Testis (tissue), 2 donors: ENCODE measurements at regions not wholly inside any gene's neighbourhood (a gene's known extent, or its start where the extent isn't known, plus 50 kb on each side); places are given as distances from the start of the nearest gene placed in this dataset.

ENCODE experiments used
- DNase-seq: peaks from one replicate; pipeline ENCODE4 v3.0.0-alpha.2; 2019
- H3K27ac ChIP-seq, 2 donors: fragments of 200-600 bp; sonication (generic); one replicate each; pipeline ENCODE4 v1.5.1; 2019
- H3K27me3 ChIP-seq: fragments of 200-600 bp; sonication (generic); one replicate; pipeline ENCODE4 v1.5.1; 2019
- H3K36me3 ChIP-seq: fragments of 200-600 bp; sonication (generic); one replicate; pipeline ENCODE4 v1.5.1; 2017; ENCODE audit warnings: low read depth; ENCODE audit errors: missing control alignments
- H3K4me1 ChIP-seq: fragments of 200-600 bp; sonication (generic); one replicate; pipeline ENCODE4 v1.5.1; 2019
- H3K4me3 ChIP-seq, 2 donors: fragments of 200-600 bp; sonication (generic); one replicate each; pipeline ENCODE4 v1.5.1; 2017 to 2019
- H3K9me3 ChIP-seq: fragments of 200-600 bp; sonication (generic); one replicate; pipeline ENCODE4 v1.5.1; 2017
- POLR2A ChIP-seq: fragments of 450-650 bp; IDR thresholded peaks from one replicate; pipeline ENCODE4 v1.6.1; 2017; ENCODE audit warnings: antibody characterized with exemption, mild to moderate bottlenecking, moderate library complexity
- WGBS, 2 donors: methylation state at CpG; one replicate each; pipeline ENCODE4 v1.1.5; 2018; 5-methylcytosine and 5-hydroxymethylcytosine counted together
- intact Hi-C: fragments of 100-400 bp; cut with DNase I; formaldehyde crosslinking; loops from one replicate; pipeline ENCODE4 v1.15.1; 2023; ENCODE audit warnings: low total_unique reads
- TF ChIP-seq, protein P1 (sequence below), 3 experiments: fragments of 450-650 bp in 2 of 3; fragments of 200-600 bp in 1 of 3; sonication (generic) in 1 of 3; IDR thresholded peaks; one replicate each; pipeline ENCODE4 v1.5.1; 2016 to 2019; ENCODE audit warnings: antibody characterized with exemption in 3 of 3, mild to moderate bottlenecking in 2 of 3, moderate library complexity in 1 of 3

DNA sequence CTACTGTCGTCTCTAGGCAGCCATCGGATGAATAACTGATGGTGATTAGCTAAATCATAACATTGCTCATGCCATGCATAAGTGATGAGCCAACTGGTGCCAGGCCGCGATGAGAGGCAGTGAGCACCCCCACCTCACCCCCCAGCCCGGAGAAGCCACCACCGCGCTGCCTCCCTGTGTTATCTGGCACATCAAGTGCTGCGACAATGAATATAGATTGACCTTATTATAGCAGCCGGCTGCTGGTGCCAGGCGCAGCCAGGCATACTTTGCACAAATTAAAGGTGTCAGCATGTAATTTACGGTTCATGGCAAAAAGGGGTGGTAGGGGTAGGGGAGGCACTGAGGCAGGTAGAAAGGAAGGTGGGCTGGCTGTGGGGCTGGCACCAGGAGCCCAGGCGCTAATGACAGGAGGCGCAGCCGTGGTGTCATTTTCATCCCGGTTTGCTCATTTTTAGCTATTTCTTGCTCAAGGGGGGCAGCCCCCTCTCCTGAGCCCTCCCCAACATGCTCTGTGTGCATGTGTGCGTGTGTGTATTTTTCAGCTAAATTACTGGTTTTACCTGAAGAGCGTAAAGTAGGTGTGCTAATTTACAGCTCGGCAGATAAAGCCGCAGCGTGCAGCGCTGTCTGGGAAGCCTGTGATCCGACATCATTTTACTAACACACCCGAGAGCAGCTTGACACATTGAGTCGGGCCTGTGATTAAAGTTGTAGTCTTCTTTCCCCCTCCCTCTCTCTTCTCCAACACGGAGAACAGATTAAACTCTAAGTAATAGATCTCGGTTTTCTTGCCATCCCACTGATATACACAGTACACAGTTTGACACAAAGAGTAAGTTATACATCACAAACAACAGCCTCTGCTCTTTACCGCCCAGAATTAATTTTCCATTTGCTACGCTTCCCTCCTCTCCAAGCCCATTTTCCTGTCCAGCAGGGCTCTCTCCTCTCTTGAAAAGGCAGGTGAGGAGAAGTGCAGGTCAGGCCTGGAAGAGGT, 212.3 kb downstream of the RPLP1 start:
- no peak for DNase-seq
- Histone ChIP-seq H3K4me1 (peaks cover 18% of the 10 kb centered on the region), H3K36me3 (no peaks in the 10 kb centered on the region), H3K4me3 (no peak overlapping the region), H3K27me3 (no peaks in the 10 kb centered on the region), H3K9me3 (no peaks in the 10 kb centered on the region), H3K27ac (no peak overlapping the region)
- TF ChIP-seq POLR2A = no peak
- TF ChIP-seq, protein P1, sequence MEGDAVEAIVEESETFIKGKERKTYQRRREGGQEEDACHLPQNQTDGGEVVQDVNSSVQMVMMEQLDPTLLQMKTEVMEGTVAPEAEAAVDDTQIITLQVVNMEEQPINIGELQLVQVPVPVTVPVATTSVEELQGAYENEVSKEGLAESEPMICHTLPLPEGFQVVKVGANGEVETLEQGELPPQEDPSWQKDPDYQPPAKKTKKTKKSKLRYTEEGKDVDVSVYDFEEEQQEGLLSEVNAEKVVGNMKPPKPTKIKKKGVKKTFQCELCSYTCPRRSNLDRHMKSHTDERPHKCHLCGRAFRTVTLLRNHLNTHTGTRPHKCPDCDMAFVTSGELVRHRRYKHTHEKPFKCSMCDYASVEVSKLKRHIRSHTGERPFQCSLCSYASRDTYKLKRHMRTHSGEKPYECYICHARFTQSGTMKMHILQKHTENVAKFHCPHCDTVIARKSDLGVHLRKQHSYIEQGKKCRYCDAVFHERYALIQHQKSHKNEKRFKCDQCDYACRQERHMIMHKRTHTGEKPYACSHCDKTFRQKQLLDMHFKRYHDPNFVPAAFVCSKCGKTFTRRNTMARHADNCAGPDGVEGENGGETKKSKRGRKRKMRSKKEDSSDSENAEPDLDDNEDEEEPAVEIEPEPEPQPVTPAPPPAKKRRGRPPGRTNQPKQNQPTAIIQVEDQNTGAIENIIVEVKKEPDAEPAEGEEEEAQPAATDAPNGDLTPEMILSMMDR (IDR thresholded peaks at IDR 0.05) = no peak
- intact Hi-C loops = no loop called here
- 66 to 75% methylated on average over 26 to 28 of the region's 28 CpGs for WGBS, 2 donors

DNA sequence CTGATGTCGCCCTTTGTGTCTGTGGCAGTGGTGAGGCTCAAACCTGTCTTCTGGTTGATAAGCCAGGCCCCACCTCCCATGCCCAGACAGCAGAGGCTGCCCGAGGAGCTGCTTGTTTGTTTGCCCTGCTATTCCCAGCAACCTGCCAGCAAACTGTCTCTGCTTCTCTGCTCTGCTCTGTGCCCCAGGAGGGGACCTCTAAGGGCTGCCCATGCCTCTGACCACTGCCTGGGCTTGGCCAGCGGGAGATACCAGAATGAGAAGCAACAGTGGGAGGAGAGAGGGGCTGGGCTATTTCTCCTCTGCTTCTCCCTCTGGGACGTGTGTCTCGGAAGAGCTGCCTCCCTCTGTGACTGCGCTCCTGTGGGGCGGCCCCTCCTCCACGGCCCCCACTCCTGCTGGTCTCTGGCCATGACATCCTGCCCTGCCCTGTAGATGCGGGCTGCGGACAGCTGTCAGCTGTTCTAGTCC, 213.1 kb downstream of the RPLP1 start:
- intact Hi-C loops = no loop called here
- H3K4me1 ChIP-seq = peaks cover 17% of the 10 kb centered on the region
- no peaks in the 10 kb centered on the region for H3K9me3 ChIP-seq
- WGBS, 2 donors = 46 to 48% methylated on average over 8 to 10 of the region's 10 CpGs
- H3K36me3 ChIP-seq = no peaks in the 10 kb centered on the region
- no peaks in the 10 kb centered on the region for H3K27me3 ChIP-seq
- no peak for DNase-seq
- no peak overlapping the region for H3K27ac ChIP-seq
- TF ChIP-seq, protein P1 (IDR thresholded peaks at IDR 0.05) = no peak
- TF ChIP-seq POLR2A = no peak
- H3K4me3 ChIP-seq = no peak overlapping the region

DNA sequence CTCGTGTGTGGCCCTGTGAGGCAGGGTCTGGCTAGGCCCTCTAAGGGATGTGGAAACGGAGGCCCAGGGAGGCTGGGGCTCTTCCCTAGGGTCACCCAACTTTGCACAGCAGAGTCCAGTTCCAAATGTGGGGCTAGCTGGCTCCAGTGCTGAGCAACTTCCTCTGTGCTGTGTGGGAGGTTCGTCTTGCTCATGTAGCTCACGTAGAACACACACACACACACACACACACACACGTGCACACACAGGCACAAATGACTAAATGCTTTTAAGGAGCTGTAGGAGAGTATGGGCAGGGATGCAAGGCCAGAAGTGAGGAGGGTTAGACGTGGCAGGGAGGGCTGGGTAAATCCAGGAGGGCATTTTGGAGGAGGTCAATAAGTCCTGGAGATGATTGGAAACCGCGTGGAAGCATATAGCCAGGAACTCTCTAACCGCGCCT, 213.8 kb downstream of the RPLP1 start:
- no peaks in the 10 kb centered on the region for H3K27me3 ChIP-seq
- no peaks in the 10 kb centered on the region for H3K9me3 ChIP-seq
- intact Hi-C loops = no loop called here
- TF ChIP-seq, protein P1 (IDR thresholded peaks at IDR 0.05) = no peak
- no peak for TF ChIP-seq POLR2A
- WGBS, 2 donors = 71 to 79% methylated on average over 9 to 10 of the region's 10 CpGs
- peak; percentile 26 for DNase-seq
- H3K36me3 ChIP-seq = no peaks in the 10 kb centered on the region
- no peak overlapping the region for H3K4me3 ChIP-seq
- peaks cover 15% of the 10 kb centered on the region for H3K4me1 ChIP-seq
- H3K27ac ChIP-seq = no peak overlapping the region

DNA sequence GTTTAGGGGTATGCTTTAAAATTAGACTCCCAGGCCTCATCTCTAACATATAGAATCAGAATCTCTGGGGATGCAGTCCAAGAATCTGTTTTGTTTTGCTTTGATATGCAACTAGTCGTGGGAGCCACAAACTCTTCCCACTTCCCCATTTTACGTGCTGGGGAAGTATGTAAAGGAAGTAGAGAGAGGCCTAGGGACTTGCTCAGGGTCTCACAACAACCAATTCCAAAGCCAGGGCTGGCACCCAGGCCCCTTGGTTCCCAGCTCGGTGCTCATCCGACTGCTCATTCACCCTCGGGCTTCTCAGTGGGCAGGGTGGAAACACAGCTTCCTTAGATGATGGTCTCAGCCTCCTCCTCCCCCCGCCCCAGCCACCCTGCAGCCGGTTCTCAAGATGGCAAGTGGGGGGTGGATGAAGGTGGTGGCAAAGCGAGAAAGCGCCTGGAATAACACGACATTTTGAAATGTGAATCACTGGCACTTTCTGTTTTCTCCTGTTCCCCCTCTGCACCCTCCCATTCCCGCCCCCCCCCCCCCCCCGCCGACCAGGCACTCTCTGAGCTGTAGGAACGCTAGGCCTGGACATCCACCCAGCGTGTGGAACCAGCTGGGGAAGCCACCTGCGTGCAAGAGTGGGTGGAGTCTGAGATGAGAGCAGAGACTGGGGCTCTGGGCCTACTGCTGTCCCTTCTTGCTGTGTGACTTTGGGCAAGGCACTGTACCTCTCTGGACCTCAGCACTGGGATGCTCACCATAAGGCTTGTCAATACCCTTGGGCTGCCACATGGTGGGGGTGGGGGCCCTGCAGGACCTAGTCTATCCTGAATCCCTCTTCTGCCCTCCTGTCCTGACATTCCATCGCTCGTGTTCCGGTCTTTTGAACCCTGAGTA, 214.5 kb downstream of the RPLP1 start:
- Histone ChIP-seq H3K36me3 (no peaks in the 10 kb centered on the region), H3K4me1 (peaks cover 15% of the 10 kb centered on the region), H3K27ac (no peak overlapping the region), H3K27me3 (no peaks in the 10 kb centered on the region), H3K9me3 (no peaks in the 10 kb centered on the region), H3K4me3 (no peak overlapping the region)
- intact Hi-C loops = no loop called here
- no peak for DNase-seq
- 84 to 86% methylated on average over 14 to 19 of the region's 19 CpGs for WGBS, 2 donors
- TF ChIP-seq, protein P1 (IDR thresholded peaks at IDR 0.05) = no peak
- no peak for TF ChIP-seq POLR2A
